ENCODE measurements at regions not wholly inside any gene's neighbourhood (a gene's known extent, or its start where the extent isn't known, plus 50 kb on each side); places are given as distances from the start of the nearest gene placed in this dataset.

- TF ChIP-seq RAD21 (conservative IDR thresholded peaks at IDR 0.05) (peak; percentile 16), CTCF (IDR thresholded peaks at IDR 0.05; ENCODE audit: poor library complexity, severe bottlenecking) (no peak), EZH2 (IDR thresholded peaks at IDR 0.05; ENCODE audit: borderline replicate concordance, insufficient read depth, low read length, poor library complexity, severe bottlenecking) (no peak)
These were observed 245.7 kb upstream of the CNTN4 start for GRCh38 chr3:1852950-1853349.
